ENCODE measurements at regions not wholly inside any gene's neighbourhood (a gene's known extent, or its start where the extent isn't known, plus 50 kb on each side); places are given as distances from the start of the nearest gene placed in this dataset.

- TF ChIP-seq EZH2 (IDR thresholded peaks at IDR 0.05): no peak
- no peak for TF ChIP-seq POLR2AphosphoS5 (IDR thresholded peaks at IDR 0.05; ENCODE audit: borderline replicate concordance, low read depth, low read length)
- no peak for TF ChIP-seq FOXP2 (optimal IDR thresholded peaks at IDR 0.05; ENCODE audit: control extremely low read depth, extremely low read length, insufficient read depth)
Observed at GRCh38 chr6:166774770-166775169, 147.7 kb upstream of the RPS6KA2 start.
